HepG2 (cell line): ENCODE measurements at regions not wholly inside any gene's neighbourhood (a gene's known extent, or its start where the extent isn't known, plus 50 kb on each side); places are given as distances from the start of the nearest gene placed in this dataset.

Experiments used
- AHR ChIP-seq: IDR thresholded peaks from 2 replicates; pipeline ENCODE4 v1.6.1; 2018; ENCODE audit warnings: missing genetic modification reagents, missing compliant biosample characterization
- ARID5B ChIP-seq: IDR thresholded peaks from 2 replicates; pipeline ENCODE4 v1.4.0; 2020; ENCODE audit warnings: mild to moderate bottlenecking, missing genetic modification reagents
- DZIP1 ChIP-seq: sonication (generic); formaldehyde crosslinking; IDR thresholded peaks from 2 replicates; pipeline ENCODE4 v1.5.0; 2020; ENCODE audit warnings: mild to moderate bottlenecking, missing genetic modification reagents
- MEIS1 ChIP-seq: sonication (generic); formaldehyde crosslinking; IDR thresholded peaks from 2 replicates; pipeline ENCODE4 v1.9.0; 2021; ENCODE audit warnings: mild to moderate bottlenecking, missing genetic modification reagents, moderate library complexity, borderline replicate concordance
- MTA3 ChIP-seq: sonication (generic); formaldehyde crosslinking; IDR thresholded peaks from 2 replicates; pipeline ENCODE4 v1.4.0; 2020; ENCODE audit warnings: missing genetic modification reagents
- POLR2A ChIP-seq, 2 experiments: IDR thresholded peaks; 2 replicates each; pipeline ENCODE4 v1.6.1; 2011; ENCODE audit warnings: low read depth in 2 of 2, low read length in 2 of 2, mild to moderate bottlenecking in 1 of 2, moderate library complexity in 1 of 2; ENCODE audit not compliant: insufficient read depth in 1 of 2
- ZNF326 ChIP-seq: sonication (generic); formaldehyde crosslinking; IDR thresholded peaks from 2 replicates; pipeline ENCODE4 v1.4.0; 2020; ENCODE audit warnings: missing genetic modification reagents, borderline replicate concordance
- ZNF501 ChIP-seq: sonication (generic); formaldehyde crosslinking; IDR thresholded peaks from 2 replicates; pipeline ENCODE4 v1.5.1; 2020; ENCODE audit warnings: mild to moderate bottlenecking, moderate library complexity, missing genetic modification reagents
- ZNF780A ChIP-seq: sonication (generic); formaldehyde crosslinking; IDR thresholded peaks from 2 replicates; pipeline ENCODE4 v1.8.0; 2022; ENCODE audit warnings: mild to moderate bottlenecking, missing genetic modification reagents, moderate library complexity
- TF ChIP-seq, protein P1 (sequence below): sonication (generic); formaldehyde crosslinking; IDR thresholded peaks from 2 replicates; pipeline ENCODE4 v1.8.0; 2023; ENCODE audit warnings: mild to moderate bottlenecking, missing genetic modification reagents
- TF ChIP-seq, protein P2 (sequence below): conservative IDR thresholded peaks from 2 replicates; pipeline ENCODE4 v1.6.1; 2018; ENCODE audit warnings: missing genetic modification reagents

GRCh38 chr2:8501061-8501720, 180.7 kb upstream of the ID2 start (continued):
- TF ChIP-seq, protein P1, sequence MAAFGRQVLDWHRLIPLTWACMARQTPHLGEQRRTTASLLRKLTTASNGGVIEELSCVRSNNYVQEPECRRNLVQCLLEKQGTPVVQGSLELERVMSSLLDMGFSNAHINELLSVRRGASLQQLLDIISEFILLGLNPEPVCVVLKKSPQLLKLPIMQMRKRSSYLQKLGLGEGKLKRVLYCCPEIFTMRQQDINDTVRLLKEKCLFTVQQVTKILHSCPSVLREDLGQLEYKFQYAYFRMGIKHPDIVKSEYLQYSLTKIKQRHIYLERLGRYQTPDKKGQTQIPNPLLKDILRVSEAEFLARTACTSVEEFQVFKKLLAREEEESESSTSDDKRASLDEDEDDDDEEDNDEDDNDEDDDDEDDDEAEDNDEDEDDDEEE (CRISPR knock-in tag): no peak
- no peak for TF ChIP-seq AHR (CRISPR knock-in tag)
- TF ChIP-seq ZNF326 (CRISPR knock-in tag): no peak
- TF ChIP-seq ZNF780A: no peak
- 0 out of 2 replicates have a peak, but pooled peaks have one; percentile 36 for TF ChIP-seq ZNF501 (CRISPR knock-in tag)
- TF ChIP-seq MEIS1 (CRISPR knock-in tag): 0 out of 2 replicates have a peak, but pooled peaks have one; percentile 41
- no peak for TF ChIP-seq DZIP1 (CRISPR knock-in tag)
- no peak for TF ChIP-seq ARID5B (CRISPR knock-in tag)
- no peak for TF ChIP-seq MTA3
- TF ChIP-seq POLR2A (IDR thresholded peaks at IDR 0.05; ENCODE audit: insufficient read depth in 1 of 2, low read depth in 2 of 2, low read length in 2 of 2): no peak
- TF ChIP-seq, protein P2, sequence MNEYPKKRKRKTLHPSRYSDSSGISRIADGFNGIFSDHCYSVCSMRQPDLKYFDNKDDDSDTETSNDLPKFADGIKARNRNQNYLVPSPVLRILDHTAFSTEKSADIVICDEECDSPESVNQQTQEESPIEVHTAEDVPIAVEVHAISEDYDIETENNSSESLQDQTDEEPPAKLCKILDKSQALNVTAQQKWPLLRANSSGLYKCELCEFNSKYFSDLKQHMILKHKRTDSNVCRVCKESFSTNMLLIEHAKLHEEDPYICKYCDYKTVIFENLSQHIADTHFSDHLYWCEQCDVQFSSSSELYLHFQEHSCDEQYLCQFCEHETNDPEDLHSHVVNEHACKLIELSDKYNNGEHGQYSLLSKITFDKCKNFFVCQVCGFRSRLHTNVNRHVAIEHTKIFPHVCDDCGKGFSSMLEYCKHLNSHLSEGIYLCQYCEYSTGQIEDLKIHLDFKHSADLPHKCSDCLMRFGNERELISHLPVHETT (CRISPR knock-in tag): no peak
- TF ChIP-seq, all 625 proteins: peak for 7
